ENCODE measurements at regions not wholly inside any gene's neighbourhood (a gene's known extent, or its start where the extent isn't known, plus 50 kb on each side); places are given as distances from the start of the nearest gene placed in this dataset.

- DNase-seq: peak; percentile 9 to 11
- no peak for TF ChIP-seq POLR2A (IDR thresholded peaks at IDR 0.05; ENCODE audit: low read length)
- TF ChIP-seq GATA1 (IDR thresholded peaks at IDR 0.05; ENCODE audit: low read depth, low read length): no peak
Measured at GRCh38 chr10:127797339-127797738, 60.4 kb downstream of the FOXI2 start.

- no peak for TF ChIP-seq GATA1 (IDR thresholded peaks at IDR 0.05; ENCODE audit: low read depth, low read length)
- DNase-seq: no peak
Measured at GRCh38 chr10:127798111-127798510, 61.1 kb downstream of the FOXI2 start.

- DNase-seq: no peak
- no peak for TF ChIP-seq GATA1 (IDR thresholded peaks at IDR 0.05; ENCODE audit: low read depth, low read length)
- TF ChIP-seq POLR2A (IDR thresholded peaks at IDR 0.05; ENCODE audit: low read length): no peak
Measured at GRCh38 chr10:127801302-127801701, 64.3 kb downstream of the FOXI2 start.

- TF ChIP-seq POLR2A (IDR thresholded peaks at IDR 0.05; ENCODE audit: low read length) (no peak), GATA1 (IDR thresholded peaks at IDR 0.05; ENCODE audit: low read depth, low read length) (no peak)
Measured at GRCh38 chr10:127802531-127803095, 65.6 kb downstream of the FOXI2 start.

GRCh38 chr10:127804696-127805095 lies 67.7 kb downstream of the FOXI2 start:
- DNase-seq: no peak
- TF ChIP-seq GATA1 (IDR thresholded peaks at IDR 0.05; ENCODE audit: low read depth, low read length): no peak
- TF ChIP-seq POLR2A (IDR thresholded peaks at IDR 0.05; ENCODE audit: low read length): no peak

More at GRCh38 chr10:127802531-127803095, 65.6 kb downstream of the FOXI2 start:
- no peak for DNase-seq

- no peak for DNase-seq
- TF ChIP-seq POLR2A (IDR thresholded peaks at IDR 0.05; ENCODE audit: low read length) (no peak), GATA1 (IDR thresholded peaks at IDR 0.05; ENCODE audit: low read depth, low read length) (no peak)
Measured at GRCh38 chr10:127805950-127806349, 69.0 kb downstream of the FOXI2 start.

GRCh38 chr10:127812041-127812440 lies 75.1 kb downstream of the FOXI2 start:
- TF ChIP-seq GATA1 (IDR thresholded peaks at IDR 0.05; ENCODE audit: low read depth, low read length) (no peak), POLR2A (IDR thresholded peaks at IDR 0.05; ENCODE audit: low read length) (no peak)
- no peak for DNase-seq

- DNase-seq: no peak
- no peak for TF ChIP-seq GATA1 (IDR thresholded peaks at IDR 0.05; ENCODE audit: low read depth, low read length)
- no peak for TF ChIP-seq POLR2A (IDR thresholded peaks at IDR 0.05; ENCODE audit: low read length)
Measured at GRCh38 chr10:127813290-127813689, 76.3 kb downstream of the FOXI2 start.

GRCh38 chr10:127815147-127815546 lies 77.6 kb downstream of the CLRN3 start:
- TF ChIP-seq GATA1 (IDR thresholded peaks at IDR 0.05; ENCODE audit: low read depth, low read length): no peak
- TF ChIP-seq POLR2A (IDR thresholded peaks at IDR 0.05; ENCODE audit: low read length): no peak
- no peak for DNase-seq

- no peak for TF ChIP-seq POLR2A (IDR thresholded peaks at IDR 0.05; ENCODE audit: low read length)
- TF ChIP-seq GATA1 (IDR thresholded peaks at IDR 0.05; ENCODE audit: low read depth, low read length): no peak
- DNase-seq: no peak
Measured at GRCh38 chr10:127824826-127825225, 67.9 kb downstream of the CLRN3 start.

GRCh38 chr10:127826154-127826725 lies 66.5 kb downstream of the CLRN3 start:
- no peak for TF ChIP-seq POLR2A (IDR thresholded peaks at IDR 0.05; ENCODE audit: low read length)
- DNase-seq: no peak

- TF ChIP-seq GATA1 (IDR thresholded peaks at IDR 0.05; ENCODE audit: low read depth, low read length) (no peak), POLR2A (IDR thresholded peaks at IDR 0.05; ENCODE audit: low read length) (no peak)
- no peak for DNase-seq
Measured at GRCh38 chr10:127827354-127828140, 65.2 kb downstream of the CLRN3 start.

Measured in erythroblast (primary cell).